DMS79 (cell line): ENCODE measurements at regions not wholly inside any gene's neighbourhood (a gene's known extent, or its start where the extent isn't known, plus 50 kb on each side); places are given as distances from the start of the nearest gene placed in this dataset.

ENCODE experiments used
- DNase-seq: peaks from one replicate; lab custom pipeline; 2025; lab: John Stamatoyannopoulos, UW

- no peak for DNase-seq
These were observed 131.0 kb upstream of the PHACTR1 start for GRCh38 chr6:12585497-12585958.

GRCh38 chr6:12586721-12587480 is 129.7 kb upstream of the PHACTR1 start:
- DNase-seq, result no peak

- DNase-seq, result no peak
These were observed 125.7 kb upstream of the PHACTR1 start for GRCh38 chr6:12590901-12591300.

- no peak for DNase-seq
These were observed 123.9 kb upstream of the PHACTR1 start for GRCh38 chr6:12592634-12593033.

GRCh38 chr6:12593771-12594529 is 122.6 kb upstream of the PHACTR1 start:
- peak; percentile 17 for DNase-seq

- no peak for DNase-seq
These were observed 122.1 kb upstream of the PHACTR1 start for GRCh38 chr6:12594530-12594893.

GRCh38 chr6:12595161-12595811 is 121.3 kb upstream of the PHACTR1 start:
- no peak for DNase-seq

- DNase-seq, result no peak
These were observed 119.8 kb upstream of the PHACTR1 start for GRCh38 chr6:12596731-12597130.

GRCh38 chr6:12598919-12599318 is 117.6 kb upstream of the PHACTR1 start:
- DNase-seq, result no peak

GRCh38 chr6:12601881-12602280 is 114.7 kb upstream of the PHACTR1 start:
- no peak for DNase-seq

- no peak for DNase-seq
These were observed 114.2 kb upstream of the PHACTR1 start for GRCh38 chr6:12602342-12602741.

- no peak for DNase-seq
These were observed 113.5 kb upstream of the PHACTR1 start for GRCh38 chr6:12602951-12603672.

- no peak for DNase-seq
These were observed 112.9 kb upstream of the PHACTR1 start for GRCh38 chr6:12603673-12604049.

- DNase-seq, result no peak
These were observed 110.7 kb upstream of the PHACTR1 start for GRCh38 chr6:12605888-12606345.

GRCh38 chr6:12606616-12607015 is 110.0 kb upstream of the PHACTR1 start:
- no peak for DNase-seq

- DNase-seq, result no peak
These were observed 108.3 kb upstream of the PHACTR1 start for GRCh38 chr6:12608016-12608860.

GRCh38 chr6:12608874-12609273 is 107.7 kb upstream of the PHACTR1 start:
- DNase-seq, result no peak

- DNase-seq, result no peak
These were observed 106.8 kb upstream of the PHACTR1 start for GRCh38 chr6:12609751-12610150.

- DNase-seq, result no peak
These were observed 105.7 kb upstream of the PHACTR1 start for GRCh38 chr6:12610862-12611261.

GRCh38 chr6:12613811-12614210 is 102.8 kb upstream of the PHACTR1 start:
- no peak for DNase-seq

- DNase-seq, result no peak
These were observed 102.1 kb upstream of the PHACTR1 start for GRCh38 chr6:12614456-12614855.
